Stimulated activated CD4-positive, alpha-beta T cell treated with anti-CD3 and anti-CD28 coated beads, Interleukin-4, amount 100 ng/mL, for 24 hours (primary cell): ENCODE measurements at regions not wholly inside any gene's neighbourhood (a gene's known extent, or its start where the extent isn't known, plus 50 kb on each side); places are given as distances from the start of the nearest gene placed in this dataset.

Experiments
- DNase-seq: peaks from one replicate; pipeline ENCODE4 v3.0.0-alpha.2; 2020

- DNase-seq = no peak
Observed at GRCh38 chr12:132439333-132439904, 50.5 kb upstream of the FBRSL1 start.

- DNase-seq = no peak
Observed at GRCh38 chr12:132438726-132439125, 51.2 kb upstream of the FBRSL1 start.

GRCh38 chr12:132437943-132438700 is 51.8 kb upstream of the FBRSL1 start:
- no peak for DNase-seq

- DNase-seq = no peak
Observed at GRCh38 chr12:132437252-132437932, 52.6 kb upstream of the FBRSL1 start.

GRCh38 chr12:132436791-132437251 is 53.1 kb upstream of the FBRSL1 start:
- DNase-seq = no peak

GRCh38 chr12:132435486-132436187 is 54.3 kb upstream of the FBRSL1 start:
- no peak for DNase-seq

GRCh38 chr12:132433641-132434395 is 56.1 kb upstream of the FBRSL1 start:
- no peak for DNase-seq

GRCh38 chr12:132432721-132433577 is 57.0 kb upstream of the FBRSL1 start:
- DNase-seq = no peak

GRCh38 chr12:132432126-132432705 is 57.7 kb upstream of the FBRSL1 start:
- no peak for DNase-seq

- no peak for DNase-seq
Observed at GRCh38 chr12:132430838-132431774, 58.8 kb upstream of the FBRSL1 start.

- DNase-seq = peak; percentile 49
Observed at GRCh38 chr12:132429946-132430643, 59.9 kb upstream of the FBRSL1 start.

- no peak for DNase-seq
Observed at GRCh38 chr12:132429602-132429945, 60.4 kb upstream of the FBRSL1 start.

GRCh38 chr12:132428936-132429601 is 60.9 kb upstream of the FBRSL1 start:
- no peak for DNase-seq

GRCh38 chr12:132427999-132428935 is 61.7 kb upstream of the FBRSL1 start:
- DNase-seq = no peak

- no peak for DNase-seq
Observed at GRCh38 chr12:132427174-132427768, 62.7 kb upstream of the FBRSL1 start.

GRCh38 chr12:132426349-132427173 is 63.4 kb upstream of the FBRSL1 start:
- DNase-seq = no peak
